ENCODE measurements at regions not wholly inside any gene's neighbourhood (a gene's known extent, or its start where the extent isn't known, plus 50 kb on each side); places are given as distances from the start of the nearest gene placed in this dataset.

- H3K27ac ChIP-seq = no peak overlapping the region
- DNase-seq (ENCODE audit: low read depth, low spot score) = no peak
Measured at GRCh38 chr12:93041416-93041815, 112.3 kb upstream of the EEA1 start.

- H3K27ac ChIP-seq = no peak overlapping the region
- DNase-seq (ENCODE audit: low read depth, low spot score) = no peak
Measured at GRCh38 chr12:93042283-93042682, 113.2 kb upstream of the EEA1 start.

- DNase-seq (ENCODE audit: low read depth, low spot score) = no peak
- H3K27ac ChIP-seq = no peak overlapping the region
Measured at GRCh38 chr12:93042684-93043083, 113.6 kb upstream of the EEA1 start.

GRCh38 chr12:93043192-93043876 lies 114.2 kb upstream of the EEA1 start:
- H3K27ac ChIP-seq = no peak overlapping the region
- no peak for DNase-seq (ENCODE audit: low read depth, low spot score)

- no peak overlapping the region for H3K27ac ChIP-seq
- no peak for DNase-seq (ENCODE audit: low read depth, low spot score)
Measured at GRCh38 chr12:93043877-93044209, 114.7 kb upstream of the EEA1 start.

GRCh38 chr12:93047118-93047517 lies 118.0 kb upstream of the EEA1 start:
- H3K27ac ChIP-seq = no peak overlapping the region
- no peak for DNase-seq (ENCODE audit: low read depth, low spot score)

- DNase-seq (ENCODE audit: low read depth, low spot score) = no peak
- H3K27ac ChIP-seq = no peak overlapping the region
Measured at GRCh38 chr12:93048656-93049055, 119.6 kb upstream of the EEA1 start.

GRCh38 chr12:93050026-93050747 lies 121.1 kb upstream of the EEA1 start:
- no peak overlapping the region for H3K27ac ChIP-seq
- DNase-seq (ENCODE audit: low read depth, low spot score) = no peak

- no peak for DNase-seq (ENCODE audit: low read depth, low spot score)
- no peak overlapping the region for H3K27ac ChIP-seq
Measured at GRCh38 chr12:93050748-93051081, 121.6 kb upstream of the EEA1 start.

GRCh38 chr12:93054021-93054420 lies 124.9 kb upstream of the EEA1 start:
- no peak overlapping the region for H3K27ac ChIP-seq
- no peak for DNase-seq (ENCODE audit: low read depth, low spot score)

GRCh38 chr12:93055221-93055620 lies 126.1 kb upstream of the EEA1 start:
- no peak for DNase-seq (ENCODE audit: low read depth, low spot score)
- H3K27ac ChIP-seq = no peak overlapping the region

- DNase-seq (ENCODE audit: low read depth, low spot score) = no peak
- H3K27ac ChIP-seq = no peak overlapping the region
Measured at GRCh38 chr12:93056971-93057535, 128.0 kb upstream of the EEA1 start.

GRCh38 chr12:93058280-93058679 lies 129.2 kb upstream of the EEA1 start:
- H3K27ac ChIP-seq = no peak overlapping the region
- no peak for DNase-seq (ENCODE audit: low read depth, low spot score)

- H3K27ac ChIP-seq = no peak overlapping the region
Measured at GRCh38 chr12:93059288-93059687, 130.2 kb upstream of the EEA1 start.

GRCh38 chr12:93059925-93060665 lies 131.0 kb upstream of the EEA1 start:
- H3K27ac ChIP-seq = no peak overlapping the region
- DNase-seq (ENCODE audit: low read depth, low spot score) = no peak

More at GRCh38 chr12:93059288-93059687, 130.2 kb upstream of the EEA1 start:
- DNase-seq (ENCODE audit: low read depth, low spot score) = no peak

GRCh38 chr12:93060666-93061472 lies 131.8 kb upstream of the EEA1 start:
- no peak for DNase-seq (ENCODE audit: low read depth, low spot score)

GRCh38 chr12:93061473-93062419 lies 132.7 kb upstream of the EEA1 start:
- DNase-seq (ENCODE audit: low read depth, low spot score) = no peak
- H3K27ac ChIP-seq = no peak overlapping the region

More at GRCh38 chr12:93060666-93061472, 131.8 kb upstream of the EEA1 start:
- H3K27ac ChIP-seq = no peak overlapping the region

- H3K27ac ChIP-seq = no peak overlapping the region
- DNase-seq (ENCODE audit: low read depth, low spot score) = no peak
Measured at GRCh38 chr12:93065896-93066295, 136.8 kb upstream of the EEA1 start.

- DNase-seq (ENCODE audit: low read depth, low spot score) = no peak
- no peak overlapping the region for H3K27ac ChIP-seq
Measured at GRCh38 chr12:93072340-93072739, 143.2 kb upstream of the EEA1 start.

Data from epithelial cell of prostate (primary cell).